ENCODE measurements at regions not wholly inside any gene's neighbourhood (a gene's known extent, or its start where the extent isn't known, plus 50 kb on each side); places are given as distances from the start of the nearest gene placed in this dataset.

DNA sequence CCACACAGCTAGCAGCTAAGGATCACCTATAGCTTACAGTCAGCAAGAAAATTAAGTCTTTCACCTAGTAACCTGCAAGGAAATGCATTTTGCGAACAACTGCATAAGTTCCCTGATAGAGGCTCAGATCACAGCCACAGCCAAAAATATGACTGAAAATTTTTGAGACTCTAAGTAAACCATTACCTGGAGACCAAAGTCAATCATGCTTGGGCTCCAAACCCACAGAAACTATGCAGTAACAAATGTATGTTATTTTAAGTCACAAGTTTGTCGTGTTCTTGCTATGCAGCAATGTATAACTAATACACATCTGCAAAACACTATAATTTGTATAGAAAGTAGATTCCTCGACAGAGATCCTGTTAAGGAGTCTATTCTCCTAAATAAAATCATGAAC, 1025.7 kb upstream of the RAG2 start:
- TF ChIP-seq, protein P1, sequence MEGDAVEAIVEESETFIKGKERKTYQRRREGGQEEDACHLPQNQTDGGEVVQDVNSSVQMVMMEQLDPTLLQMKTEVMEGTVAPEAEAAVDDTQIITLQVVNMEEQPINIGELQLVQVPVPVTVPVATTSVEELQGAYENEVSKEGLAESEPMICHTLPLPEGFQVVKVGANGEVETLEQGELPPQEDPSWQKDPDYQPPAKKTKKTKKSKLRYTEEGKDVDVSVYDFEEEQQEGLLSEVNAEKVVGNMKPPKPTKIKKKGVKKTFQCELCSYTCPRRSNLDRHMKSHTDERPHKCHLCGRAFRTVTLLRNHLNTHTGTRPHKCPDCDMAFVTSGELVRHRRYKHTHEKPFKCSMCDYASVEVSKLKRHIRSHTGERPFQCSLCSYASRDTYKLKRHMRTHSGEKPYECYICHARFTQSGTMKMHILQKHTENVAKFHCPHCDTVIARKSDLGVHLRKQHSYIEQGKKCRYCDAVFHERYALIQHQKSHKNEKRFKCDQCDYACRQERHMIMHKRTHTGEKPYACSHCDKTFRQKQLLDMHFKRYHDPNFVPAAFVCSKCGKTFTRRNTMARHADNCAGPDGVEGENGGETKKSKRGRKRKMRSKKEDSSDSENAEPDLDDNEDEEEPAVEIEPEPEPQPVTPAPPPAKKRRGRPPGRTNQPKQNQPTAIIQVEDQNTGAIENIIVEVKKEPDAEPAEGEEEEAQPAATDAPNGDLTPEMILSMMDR (IDR thresholded peaks at IDR 0.05) = no peak
- no peak for TF ChIP-seq POLR2A (IDR thresholded peaks at IDR 0.05)

All from uterus (tissue), 2 donors.